ENCODE measurements at regions not wholly inside any gene's neighbourhood (a gene's known extent, or its start where the extent isn't known, plus 50 kb on each side); places are given as distances from the start of the nearest gene placed in this dataset.

GRCh38 chr21:22582026-22582425 lies 1583.8 kb downstream of the NCAM2 start:
- Histone ChIP-seq H3K27me3 (no peaks in the 10 kb centered on the region), H3K4me3 (no peak overlapping the region), H3K36me3 (no peaks in the 10 kb centered on the region), H3K27ac (no peak overlapping the region), H3K9me3 (no peaks in the 10 kb centered on the region), H3K4me1 (no peaks in the 10 kb centered on the region)
- ATAC-seq (no peak), FAIRE-seq (no peak), DNase-seq (no peak)
- WGBS, 2 donors = 47 to 61% methylated on average over 2 of the region's 2 CpGs
- TF ChIP-seq CTCF (IDR thresholded peaks at IDR 0.05) = no peak
- intact Hi-C loops (cut with DNase I) = no loop called here

GRCh38 chr21:22584308-22584707 lies 1586.1 kb downstream of the NCAM2 start:
- no peaks in the 10 kb centered on the region for H3K36me3 ChIP-seq
- 71 to 80% methylated on average over 5 of the region's 5 CpGs for WGBS, 2 donors
- intact Hi-C loops (cut with DNase I) = no loop called here

GRCh38 chr21:22585558-22585957 lies 1587.3 kb downstream of the NCAM2 start:
- intact Hi-C loops (cut with DNase I) = no loop called here
- no peak overlapping the region for H3K4me3 ChIP-seq
- FAIRE-seq = no peak
- H3K27ac ChIP-seq = no peak overlapping the region
- H3K36me3 ChIP-seq = no peaks in the 10 kb centered on the region
- no peak for ATAC-seq
- no peaks in the 10 kb centered on the region for H3K9me3 ChIP-seq
- no peak for DNase-seq
- H3K4me1 ChIP-seq = no peaks in the 10 kb centered on the region
- no peaks in the 10 kb centered on the region for H3K27me3 ChIP-seq
- 55 to 64% methylated on average over 4 of the region's 4 CpGs for WGBS, 2 donors
- TF ChIP-seq CTCF (IDR thresholded peaks at IDR 0.05) = no peak

More at GRCh38 chr21:22584308-22584707, 1586.1 kb downstream of the NCAM2 start:
- Histone ChIP-seq H3K27me3 (no peaks in the 10 kb centered on the region), H3K27ac (no peak overlapping the region), H3K4me3 (no peak overlapping the region), H3K4me1 (no peaks in the 10 kb centered on the region), H3K9me3 (no peaks in the 10 kb centered on the region)
- DNase-seq (no peak), ATAC-seq (no peak), FAIRE-seq (no peak)
- no peak for TF ChIP-seq CTCF (IDR thresholded peaks at IDR 0.05)

- FAIRE-seq (no peak), DNase-seq (peak in 3 of 6 donors; percentile 17 to 58 (median 39)), ATAC-seq (no peak)
- Histone ChIP-seq H3K4me3 (no peak overlapping the region), H3K27me3 (no peaks in the 10 kb centered on the region), H3K36me3 (no peaks in the 10 kb centered on the region), H3K4me1 (no peaks in the 10 kb centered on the region), H3K27ac (no peak overlapping the region), H3K9me3 (peaks cover 0 to 3% (median 0%) of the 10 kb centered on the region in 4 donors)
- intact Hi-C loops (cut with DNase I) = no loop called here
- no peak for TF ChIP-seq CTCF (IDR thresholded peaks at IDR 0.05)
- WGBS, 2 donors = 79 to 80% methylated on average over 29 to 31 of the region's 31 CpGs
Measured at GRCh38 chr21:22597660-22598255, 1599.5 kb downstream of the NCAM2 start.

GRCh38 chr21:22609802-22610201 lies 1611.6 kb downstream of the NCAM2 start:
- no peaks in the 10 kb centered on the region for H3K4me1 ChIP-seq
- TF ChIP-seq CTCF (IDR thresholded peaks at IDR 0.05) = no peak
- no peak overlapping the region for H3K4me3 ChIP-seq
- WGBS, 2 donors = 65 to 66% methylated on average over 3 of the region's 3 CpGs
- no peak overlapping the region for H3K27ac ChIP-seq
- H3K27me3 ChIP-seq = no peaks in the 10 kb centered on the region
- DNase-seq = no peak
- intact Hi-C loops (cut with DNase I) = no loop called here
- no peaks in the 10 kb centered on the region for H3K36me3 ChIP-seq
- FAIRE-seq = no peak
- H3K9me3 ChIP-seq = no peaks in the 10 kb centered on the region
- ATAC-seq = no peak
